Gastrocnemius medialis (tissue), 4 donors: ENCODE measurements at regions not wholly inside any gene's neighbourhood (a gene's known extent, or its start where the extent isn't known, plus 50 kb on each side); places are given as distances from the start of the nearest gene placed in this dataset.

Source experiments
- CTCF ChIP-seq, 5 experiments: fragments of 450-650 bp in 3 of 5; fragments of 200-600 bp in 2 of 5; sonication (generic) in 2 of 5; IDR thresholded peaks in 4 of 5; conservative IDR thresholded peaks in 1 of 5; 1 replicate in 4 of 5; 2 replicates in 1 of 5; pipeline ENCODE4 v1.5.1; 2016 to 2019; ENCODE audit warnings: antibody characterized with exemption in 5 of 5, mild to moderate bottlenecking in 3 of 5, moderate library complexity in 3 of 5
- POLR2A ChIP-seq, 2 donors: fragments of 450-650 bp; IDR thresholded peaks; one replicate each; pipeline ENCODE4 v1.6.1; 2017; ENCODE audit warnings: antibody characterized with exemption in 2 of 2, mild to moderate bottlenecking in 2 of 2, moderate library complexity in 2 of 2

DNA sequence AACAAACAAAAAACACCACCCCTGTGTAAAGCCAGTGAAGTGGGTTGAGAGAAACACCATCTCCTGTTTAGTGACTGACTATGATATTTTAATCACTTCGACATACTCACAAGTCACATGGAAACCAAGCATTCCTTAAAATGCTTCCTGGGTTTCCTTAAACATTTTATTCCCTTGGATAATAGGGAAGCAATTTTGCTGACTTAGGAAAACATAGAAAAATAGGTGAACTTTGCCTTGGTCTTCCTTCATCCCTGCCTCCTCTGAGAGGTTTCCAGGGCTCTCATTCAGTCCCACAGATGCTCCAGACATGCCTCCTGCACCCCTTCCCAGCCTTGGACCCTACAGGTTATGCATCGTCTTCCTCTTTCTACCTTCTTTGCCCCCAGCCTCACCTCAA is 122.6 kb upstream of the SERPINE2 start:
- TF ChIP-seq CTCF (IDR thresholded peaks at IDR 0.05 in 4 of 5, conservative IDR thresholded peaks at IDR 0.05 in 1 of 5) (no peak), POLR2A (IDR thresholded peaks at IDR 0.05) (no peak)
